Panc1 (cell line): ENCODE measurements at regions not wholly inside any gene's neighbourhood (a gene's known extent, or its start where the extent isn't known, plus 50 kb on each side); places are given as distances from the start of the nearest gene placed in this dataset.

ENCODE experiments used
- POLR2AphosphoS5 ChIP-seq: IDR thresholded peaks from 2 replicates; pipeline ENCODE4 v1.6.1; 2012; ENCODE audit warnings: mild to moderate bottlenecking, low read depth, low read length, moderate library complexity
- REST ChIP-seq, 2 experiments: IDR thresholded peaks; 2 replicates each; pipeline ENCODE4 v1.6.1; 2011 to 2012; ENCODE audit warnings: low read depth in 2 of 2, control low read depth in 1 of 2, low read length in 1 of 2, mild to moderate bottlenecking in 1 of 2, moderate library complexity in 1 of 2; ENCODE audit not compliant: insufficient read depth in 1 of 2
- TF ChIP-seq, protein P1 (sequence below): fragments of 450-650 bp; IDR thresholded peaks from 2 replicates; pipeline ENCODE4 v1.5.1; 2017; ENCODE audit warnings: mild to moderate bottlenecking

DNA sequence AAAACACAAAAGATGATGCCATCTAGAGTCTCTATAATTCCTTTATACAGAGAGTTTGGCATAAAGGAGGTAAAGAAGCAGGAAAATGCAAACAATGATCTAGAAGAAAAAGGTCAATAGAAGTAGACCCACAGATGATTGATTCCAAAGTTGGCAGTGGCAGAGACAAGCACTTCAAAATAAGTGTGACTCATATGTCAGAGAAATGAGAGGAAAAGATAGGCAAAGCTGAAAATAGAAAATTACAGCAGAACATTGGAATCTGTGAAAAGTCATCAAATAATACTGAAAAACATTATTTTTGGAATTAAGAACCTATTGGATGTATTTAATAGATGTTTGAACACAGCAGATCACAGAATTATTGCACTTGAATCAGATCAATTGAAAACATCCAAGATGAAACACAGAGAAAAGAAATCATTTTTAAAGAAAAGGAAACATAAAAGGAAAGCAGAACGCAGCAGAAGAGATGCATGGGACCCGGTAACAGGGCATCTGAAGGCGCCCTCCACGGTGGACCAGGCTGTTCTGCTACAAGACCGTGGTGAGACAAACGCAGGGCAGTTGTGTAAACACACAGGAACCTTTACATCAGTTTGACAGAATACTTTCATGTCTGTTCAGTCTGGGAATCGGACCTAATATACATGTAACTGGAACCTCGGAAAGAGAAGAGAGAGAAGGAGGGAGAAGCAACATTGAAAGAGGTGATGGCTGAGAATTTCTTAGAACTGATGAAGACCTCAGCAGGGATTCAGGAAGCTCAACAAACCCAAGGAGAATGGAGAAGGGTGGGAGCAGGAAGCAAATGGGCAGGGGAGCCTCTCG, 74.6 kb upstream of the GPC1 start:
- no peak for TF ChIP-seq POLR2AphosphoS5
- TF ChIP-seq, protein P1, sequence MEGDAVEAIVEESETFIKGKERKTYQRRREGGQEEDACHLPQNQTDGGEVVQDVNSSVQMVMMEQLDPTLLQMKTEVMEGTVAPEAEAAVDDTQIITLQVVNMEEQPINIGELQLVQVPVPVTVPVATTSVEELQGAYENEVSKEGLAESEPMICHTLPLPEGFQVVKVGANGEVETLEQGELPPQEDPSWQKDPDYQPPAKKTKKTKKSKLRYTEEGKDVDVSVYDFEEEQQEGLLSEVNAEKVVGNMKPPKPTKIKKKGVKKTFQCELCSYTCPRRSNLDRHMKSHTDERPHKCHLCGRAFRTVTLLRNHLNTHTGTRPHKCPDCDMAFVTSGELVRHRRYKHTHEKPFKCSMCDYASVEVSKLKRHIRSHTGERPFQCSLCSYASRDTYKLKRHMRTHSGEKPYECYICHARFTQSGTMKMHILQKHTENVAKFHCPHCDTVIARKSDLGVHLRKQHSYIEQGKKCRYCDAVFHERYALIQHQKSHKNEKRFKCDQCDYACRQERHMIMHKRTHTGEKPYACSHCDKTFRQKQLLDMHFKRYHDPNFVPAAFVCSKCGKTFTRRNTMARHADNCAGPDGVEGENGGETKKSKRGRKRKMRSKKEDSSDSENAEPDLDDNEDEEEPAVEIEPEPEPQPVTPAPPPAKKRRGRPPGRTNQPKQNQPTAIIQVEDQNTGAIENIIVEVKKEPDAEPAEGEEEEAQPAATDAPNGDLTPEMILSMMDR = no peak
- TF ChIP-seq REST (IDR thresholded peaks at IDR 0.05; ENCODE audit: insufficient read depth in 1 of 2, low read depth in 2 of 2, low read length in 1 of 2) = no peak
